ENCODE measurements at regions not wholly inside any gene's neighbourhood (a gene's known extent, or its start where the extent isn't known, plus 50 kb on each side); places are given as distances from the start of the nearest gene placed in this dataset.

DNA sequence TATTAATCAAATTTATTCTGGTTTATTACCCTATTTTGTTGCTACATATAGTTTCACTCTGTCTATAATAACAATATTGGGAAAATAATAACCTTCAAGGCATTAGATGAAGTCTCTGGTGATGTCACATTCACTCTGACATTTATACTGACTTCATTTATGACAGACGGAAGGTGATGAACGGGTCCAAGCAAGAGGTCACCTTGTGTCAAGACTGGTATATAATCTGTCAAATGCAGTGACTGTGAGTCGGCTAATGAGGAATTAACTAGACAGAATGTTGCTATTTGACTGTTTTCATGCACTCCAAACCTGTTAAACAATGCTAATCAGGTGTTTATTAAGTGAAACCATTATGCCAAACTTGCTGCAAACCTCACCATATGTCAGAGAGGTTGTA is 800.5 kb upstream of the KLHL1 start:
- Histone ChIP-seq H3K4me3 (ENCODE audit: low read depth in 1 of 2, low read length in 1 of 2) (no peak overlapping the region), H3K36me3 (no peaks in the 10 kb centered on the region), H3K9me3 (no peaks in the 10 kb centered on the region), H3K4me1 (ENCODE audit: control insufficient read depth in 1 of 2, insufficient read depth in 1 of 2, low read depth in 1 of 2, low read length in 1 of 2) (no peaks in the 10 kb centered on the region), H3K27me3 (no peaks in the 10 kb centered on the region), H3K27ac (no peak overlapping the region)
- TF ChIP-seq, protein P1, sequence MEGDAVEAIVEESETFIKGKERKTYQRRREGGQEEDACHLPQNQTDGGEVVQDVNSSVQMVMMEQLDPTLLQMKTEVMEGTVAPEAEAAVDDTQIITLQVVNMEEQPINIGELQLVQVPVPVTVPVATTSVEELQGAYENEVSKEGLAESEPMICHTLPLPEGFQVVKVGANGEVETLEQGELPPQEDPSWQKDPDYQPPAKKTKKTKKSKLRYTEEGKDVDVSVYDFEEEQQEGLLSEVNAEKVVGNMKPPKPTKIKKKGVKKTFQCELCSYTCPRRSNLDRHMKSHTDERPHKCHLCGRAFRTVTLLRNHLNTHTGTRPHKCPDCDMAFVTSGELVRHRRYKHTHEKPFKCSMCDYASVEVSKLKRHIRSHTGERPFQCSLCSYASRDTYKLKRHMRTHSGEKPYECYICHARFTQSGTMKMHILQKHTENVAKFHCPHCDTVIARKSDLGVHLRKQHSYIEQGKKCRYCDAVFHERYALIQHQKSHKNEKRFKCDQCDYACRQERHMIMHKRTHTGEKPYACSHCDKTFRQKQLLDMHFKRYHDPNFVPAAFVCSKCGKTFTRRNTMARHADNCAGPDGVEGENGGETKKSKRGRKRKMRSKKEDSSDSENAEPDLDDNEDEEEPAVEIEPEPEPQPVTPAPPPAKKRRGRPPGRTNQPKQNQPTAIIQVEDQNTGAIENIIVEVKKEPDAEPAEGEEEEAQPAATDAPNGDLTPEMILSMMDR (IDR thresholded peaks at IDR 0.05) = no peak

DNA sequence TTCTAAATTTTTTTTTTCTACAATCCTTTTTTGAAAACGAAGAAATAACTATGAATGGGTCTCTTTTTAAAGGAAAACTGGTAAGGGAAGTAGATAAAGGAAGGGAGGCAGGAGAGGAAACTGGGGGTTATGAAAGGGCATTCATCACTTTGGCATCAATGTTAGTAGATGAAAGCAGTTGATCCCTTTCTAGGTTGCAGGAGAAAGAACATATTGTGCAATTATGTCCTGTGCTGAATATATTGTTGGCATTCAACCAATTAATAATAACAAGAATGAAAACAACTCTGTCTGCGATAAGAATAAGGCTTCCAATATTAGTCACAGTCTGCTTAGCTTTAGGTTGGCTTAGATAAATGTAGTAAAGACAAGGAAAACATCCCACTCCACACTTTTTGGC is 796.8 kb upstream of the KLHL1 start:
- Histone ChIP-seq H3K27ac (no peak overlapping the region), H3K27me3 (no peaks in the 10 kb centered on the region), H3K4me3 (ENCODE audit: low read depth in 1 of 2, low read length in 1 of 2) (no peak overlapping the region), H3K4me1 (ENCODE audit: control insufficient read depth in 1 of 2, insufficient read depth in 1 of 2, low read depth in 1 of 2, low read length in 1 of 2) (no peaks in the 10 kb centered on the region), H3K36me3 (no peaks in the 10 kb centered on the region), H3K9me3 (no peaks in the 10 kb centered on the region)
- TF ChIP-seq, protein P1 (IDR thresholded peaks at IDR 0.05) = no peak

DNA sequence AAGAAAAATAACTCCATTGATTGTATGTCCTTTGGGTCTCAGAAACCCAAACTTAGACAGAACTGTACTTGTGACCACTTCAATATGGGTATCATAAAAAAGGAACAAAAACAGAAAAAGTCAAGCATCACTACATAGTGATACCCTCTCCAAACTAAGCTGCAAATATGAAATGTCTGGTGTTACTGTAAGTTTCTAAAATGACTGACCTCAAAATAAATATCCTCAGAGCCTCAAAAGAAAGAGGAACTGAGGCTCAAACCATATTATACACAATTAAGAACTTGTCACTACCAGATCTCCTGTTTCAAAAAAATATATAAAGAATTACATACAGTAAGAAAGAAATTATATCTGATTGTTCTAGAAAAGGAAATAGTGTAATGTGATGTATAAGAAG is 787.9 kb upstream of the KLHL1 start:
- Histone ChIP-seq H3K4me1 (ENCODE audit: control insufficient read depth in 1 of 2, insufficient read depth in 1 of 2, low read depth in 1 of 2, low read length in 1 of 2) (no peaks in the 10 kb centered on the region), H3K27ac (no peak overlapping the region), H3K4me3 (ENCODE audit: low read depth in 1 of 2, low read length in 1 of 2) (no peak overlapping the region), H3K36me3 (no peaks in the 10 kb centered on the region), H3K9me3 (no peaks in the 10 kb centered on the region), H3K27me3 (no peaks in the 10 kb centered on the region)
- TF ChIP-seq, protein P1 (IDR thresholded peaks at IDR 0.05) = no peak

DNA sequence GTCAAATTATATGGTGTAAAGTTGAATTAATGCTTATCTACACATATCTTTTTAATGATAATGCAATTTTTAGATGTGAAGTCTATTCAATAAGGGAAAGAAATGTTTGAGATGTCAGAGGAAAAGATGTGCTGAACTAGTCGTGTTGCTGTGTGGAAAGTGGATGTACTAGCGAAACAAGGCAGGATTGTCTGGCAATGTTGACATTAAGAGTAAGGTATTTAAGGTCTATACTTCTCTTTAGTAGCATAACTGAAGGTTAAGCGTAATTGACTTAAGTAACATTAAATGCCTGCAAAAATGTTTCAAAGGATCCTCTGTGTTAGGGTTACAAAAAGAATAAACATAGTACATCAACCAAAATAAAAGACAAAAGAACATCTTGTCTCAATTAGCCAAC is 787.3 kb upstream of the KLHL1 start:
- Histone ChIP-seq H3K36me3 (no peaks in the 10 kb centered on the region), H3K27ac (no peak overlapping the region), H3K4me1 (ENCODE audit: control insufficient read depth in 1 of 2, insufficient read depth in 1 of 2, low read depth in 1 of 2, low read length in 1 of 2) (no peaks in the 10 kb centered on the region), H3K27me3 (no peaks in the 10 kb centered on the region), H3K9me3 (no peaks in the 10 kb centered on the region), H3K4me3 (ENCODE audit: low read depth in 1 of 2, low read length in 1 of 2) (no peak overlapping the region)
- TF ChIP-seq, protein P1 (IDR thresholded peaks at IDR 0.05) = no peak

DNA sequence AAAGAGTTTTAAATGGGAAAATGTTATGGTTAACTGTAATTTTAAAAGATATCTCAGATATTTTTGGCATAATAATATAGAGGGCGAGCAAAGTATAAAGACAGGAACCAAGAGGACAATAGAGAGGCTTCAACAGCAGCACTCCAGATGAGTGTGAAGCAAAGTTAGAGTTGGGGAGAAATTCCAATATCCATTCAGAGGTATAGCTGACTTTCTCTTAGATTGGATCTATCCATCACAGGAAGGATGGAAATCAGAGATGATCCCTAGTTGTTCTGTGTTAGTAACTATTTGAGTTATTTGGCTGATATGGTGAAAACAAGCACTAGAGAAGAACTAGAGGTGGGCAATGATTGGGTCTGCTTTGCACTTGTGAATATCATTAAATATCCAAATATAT is 786.0 kb upstream of the KLHL1 start:
- no peaks in the 10 kb centered on the region for H3K9me3 ChIP-seq
- TF ChIP-seq, protein P1 (IDR thresholded peaks at IDR 0.05) = no peak
- no peak overlapping the region for H3K27ac ChIP-seq
- H3K4me3 ChIP-seq (ENCODE audit: low read depth in 1 of 2, low read length in 1 of 2) = no peak overlapping the region
- no peaks in the 10 kb centered on the region for H3K4me1 ChIP-seq (ENCODE audit: control insufficient read depth in 1 of 2, insufficient read depth in 1 of 2, low read depth in 1 of 2, low read length in 1 of 2)
- no peaks in the 10 kb centered on the region for H3K36me3 ChIP-seq
- no peaks in the 10 kb centered on the region for H3K27me3 ChIP-seq

DNA sequence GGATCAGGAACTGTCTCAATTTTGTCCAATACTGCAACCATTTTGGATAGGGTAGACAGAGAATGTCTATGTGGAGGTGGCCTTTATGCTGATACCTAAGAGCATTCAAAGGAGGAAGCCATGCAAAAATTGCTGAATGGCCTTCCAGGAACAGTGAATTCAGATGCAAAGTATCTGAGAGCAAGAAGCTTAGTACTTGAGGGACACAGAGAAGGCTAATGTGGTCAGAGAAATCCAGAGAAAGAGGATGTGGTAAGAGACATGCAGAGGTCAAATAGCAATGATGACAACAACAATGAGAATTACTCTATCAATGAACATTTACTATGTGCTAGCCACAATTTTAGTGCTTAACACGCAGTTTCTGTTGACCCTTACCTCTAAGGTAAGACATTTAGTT is 785.6 kb upstream of the KLHL1 start:
- Histone ChIP-seq H3K9me3 (no peaks in the 10 kb centered on the region), H3K27me3 (no peaks in the 10 kb centered on the region), H3K4me1 (ENCODE audit: control insufficient read depth in 1 of 2, insufficient read depth in 1 of 2, low read depth in 1 of 2, low read length in 1 of 2) (no peaks in the 10 kb centered on the region), H3K36me3 (no peaks in the 10 kb centered on the region), H3K27ac (no peak overlapping the region), H3K4me3 (ENCODE audit: low read depth in 1 of 2, low read length in 1 of 2) (no peak overlapping the region)
- TF ChIP-seq, protein P1 (IDR thresholded peaks at IDR 0.05) = no peak
